ACHN (cell line): ENCODE measurements at regions not wholly inside any gene's neighbourhood (a gene's known extent, or its start where the extent isn't known, plus 50 kb on each side); places are given as distances from the start of the nearest gene placed in this dataset.

ENCODE experiments used
- DNase-seq: peaks from one replicate; pipeline ENCODE4 v3.0.0-alpha.2; 2015
- in situ Hi-C: cut with HindIII; loops from 2 replicates; pipeline ENCODE4 v1.10.0; 2017; ENCODE audit warnings: low sequenced_read_pairs, low pct_ligation_motif_present, low pct_unique_long_range_greater_than_20kb

DNA sequence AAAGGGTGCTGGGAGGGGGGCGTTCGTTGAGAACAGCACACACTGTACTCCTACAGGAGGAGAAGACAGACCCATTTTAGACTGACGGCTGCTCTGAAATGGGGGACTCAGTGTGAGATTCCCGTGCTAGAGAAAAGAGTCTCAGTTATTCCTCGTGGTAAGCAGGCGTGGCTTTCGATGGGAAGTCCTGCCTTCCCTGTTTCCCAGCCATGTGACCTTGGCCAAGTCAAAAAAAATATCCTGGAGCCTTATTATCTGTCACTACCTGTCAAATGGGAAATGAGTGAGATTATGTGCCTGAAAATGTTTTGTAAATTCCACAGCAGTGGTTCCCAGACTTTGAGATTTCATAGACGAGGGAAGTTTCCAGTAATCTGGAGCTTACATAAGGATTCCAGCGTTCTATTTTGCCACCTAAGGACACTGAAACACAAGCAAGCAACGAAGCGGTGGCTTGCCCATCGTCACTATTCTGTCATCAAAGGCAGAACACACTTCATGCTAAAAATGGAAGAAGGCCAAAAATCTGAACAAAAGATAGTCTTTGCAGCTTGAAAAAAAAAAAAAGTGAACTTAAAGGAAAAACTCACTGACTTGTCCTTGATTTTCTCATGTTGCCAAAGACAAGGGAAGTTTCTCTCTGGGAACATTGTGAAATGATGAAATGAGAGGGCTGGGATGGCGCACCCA, 253.4 kb upstream of the RPL38 start:
- no peak for DNase-seq
- in situ Hi-C loops: no loop called here

DNA sequence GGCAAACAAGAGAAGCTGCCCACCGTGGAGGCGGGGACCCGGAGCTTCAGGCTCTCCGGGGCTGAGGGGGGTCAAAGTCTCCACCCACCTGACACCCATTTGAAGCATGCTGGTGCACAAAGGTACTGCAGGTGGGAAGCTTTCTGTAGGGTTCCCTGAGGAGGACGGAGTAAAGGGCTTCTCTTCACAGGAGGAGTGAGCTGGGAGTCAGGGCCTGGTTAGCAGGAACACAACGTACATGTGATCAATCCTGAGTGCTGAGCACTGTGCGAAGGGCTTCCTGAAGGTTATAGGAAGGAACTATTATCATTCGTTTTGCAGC, 252.9 kb upstream of the RPL38 start:
- no peak for DNase-seq

DNA sequence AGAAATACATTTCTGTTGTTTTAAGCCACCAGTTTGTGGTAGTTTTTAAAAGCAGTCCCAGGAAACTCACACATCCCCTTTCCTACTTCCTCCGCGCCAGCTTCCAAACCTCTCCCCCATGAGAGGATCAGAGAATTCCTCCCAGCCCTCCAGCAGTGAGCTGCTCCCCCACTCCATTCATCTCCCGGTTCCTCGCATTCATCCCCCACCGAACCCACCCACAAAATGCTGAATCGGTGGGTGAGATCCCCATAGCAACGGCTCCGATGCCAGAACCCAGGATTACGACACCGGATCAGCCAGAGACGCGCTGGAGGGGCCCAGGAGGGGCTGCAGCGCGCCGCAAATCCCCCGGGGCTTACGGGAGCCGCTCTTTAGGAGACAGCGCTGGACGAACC, 251.4 kb upstream of the RPL38 start:
- in situ Hi-C loops: no loop called here
- no peak for DNase-seq

More for the DNA sequence above, 252.9 kb upstream of the RPL38 start:
- in situ Hi-C loops: no loop called here

DNA sequence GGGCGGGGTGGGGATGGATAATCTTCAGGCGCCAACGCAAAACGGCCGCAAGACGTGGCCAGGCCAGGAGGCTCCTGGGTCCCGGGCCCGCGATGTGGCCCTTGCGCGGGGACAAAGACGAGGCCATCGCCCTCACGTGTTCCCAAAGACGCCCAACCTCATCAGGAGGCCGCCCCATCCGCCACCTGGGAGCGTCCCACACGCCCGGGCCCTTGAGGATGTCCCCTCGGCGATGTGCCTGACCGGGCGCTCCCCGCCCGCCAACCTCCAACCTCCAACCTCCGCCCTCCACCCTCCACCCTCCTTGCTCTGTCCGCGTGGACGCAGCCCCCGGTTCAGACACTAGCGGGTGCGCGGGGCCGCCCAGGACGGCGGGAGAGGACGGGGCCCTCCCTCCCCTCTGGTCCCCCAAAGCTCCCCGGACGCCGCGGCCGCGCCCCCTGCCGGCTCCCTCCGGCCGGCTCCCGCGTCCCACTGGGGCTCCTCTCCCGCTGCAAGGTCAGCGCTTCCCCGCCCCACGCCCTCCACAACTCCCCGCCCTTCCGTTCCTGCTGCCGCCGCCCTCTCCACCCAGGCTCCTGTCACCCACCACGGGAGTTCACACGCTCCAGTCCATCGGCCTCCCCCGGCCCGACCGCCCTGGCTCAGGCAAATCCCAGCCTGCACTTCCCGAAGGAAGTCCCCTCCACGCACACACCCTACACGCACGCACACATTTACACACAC, 250.8 kb upstream of the RPL38 start:
- no peak for DNase-seq
- in situ Hi-C loops: no loop called here

DNA sequence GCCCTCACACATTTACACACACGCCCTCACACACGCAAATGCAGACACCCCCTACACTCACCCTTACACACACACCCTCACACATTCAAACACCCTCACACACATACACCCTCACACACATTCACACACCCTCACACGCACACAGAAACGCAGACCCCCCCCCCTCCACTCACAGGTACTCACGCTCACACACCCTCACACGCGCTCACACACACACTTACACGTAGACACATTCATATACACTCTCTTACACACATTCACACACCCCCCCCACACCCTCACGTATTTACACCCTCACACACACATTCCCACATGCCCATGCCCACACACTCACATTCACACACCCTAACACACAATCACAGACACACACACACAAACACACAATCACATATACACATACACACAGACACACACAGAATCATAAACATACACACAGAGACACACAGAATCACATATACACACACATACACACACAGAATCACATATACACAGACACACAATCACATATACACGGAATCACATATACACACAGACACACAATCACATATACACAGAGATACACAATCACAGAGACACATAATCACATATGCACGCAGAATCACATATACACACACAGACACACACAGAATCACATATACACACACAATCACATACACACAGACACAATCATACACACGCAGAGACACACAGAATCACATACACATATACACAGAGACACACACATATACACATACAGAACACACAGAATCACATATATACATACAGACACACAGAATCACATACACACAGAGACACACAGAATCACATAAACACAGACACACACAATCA, 250.1 kb upstream of the RPL38 start:
- in situ Hi-C loops: no loop called here
- no peak for DNase-seq

DNA sequence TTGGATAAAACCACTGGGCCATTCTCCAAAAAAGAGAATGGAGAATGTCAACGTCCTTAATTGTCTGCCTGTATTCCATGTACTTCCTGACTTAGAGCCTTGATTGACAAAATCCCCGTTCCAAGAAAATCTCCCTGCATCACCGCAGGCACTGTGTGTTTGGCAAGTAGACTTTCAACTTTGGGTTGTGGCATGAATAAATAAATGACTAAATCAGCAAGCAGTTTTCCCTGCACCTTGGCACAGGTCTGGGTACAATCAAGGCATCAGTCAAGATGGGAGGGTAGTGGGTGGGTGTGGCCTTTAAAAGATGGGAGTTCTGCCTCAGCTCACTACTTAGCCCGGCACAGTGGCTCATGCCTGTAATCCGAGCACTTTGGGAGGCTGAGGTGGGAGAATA, 248.5 kb upstream of the RPL38 start:
- in situ Hi-C loops: no loop called here
- DNase-seq: no peak

DNA sequence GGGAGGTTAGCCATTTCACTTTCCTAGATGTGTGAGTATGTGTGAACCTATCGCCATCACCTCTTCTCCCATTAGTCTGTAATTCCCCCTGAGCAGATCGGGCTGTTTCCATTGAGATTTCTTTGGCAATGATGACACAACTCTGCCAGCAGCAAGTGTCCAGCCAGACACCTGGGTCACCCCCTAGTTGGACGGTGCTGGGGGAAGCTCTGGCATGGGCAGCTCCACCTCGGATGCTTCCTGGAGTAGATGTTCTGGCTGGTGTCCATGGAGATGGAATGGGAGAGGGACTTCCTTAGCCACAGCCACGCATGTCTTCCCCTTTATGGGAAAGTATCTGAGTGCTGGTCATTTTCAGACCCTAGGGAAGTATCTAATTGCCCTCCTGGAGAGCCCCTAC, 247.9 kb upstream of the RPL38 start:
- DNase-seq: no peak
- in situ Hi-C loops: no loop called here

DNA sequence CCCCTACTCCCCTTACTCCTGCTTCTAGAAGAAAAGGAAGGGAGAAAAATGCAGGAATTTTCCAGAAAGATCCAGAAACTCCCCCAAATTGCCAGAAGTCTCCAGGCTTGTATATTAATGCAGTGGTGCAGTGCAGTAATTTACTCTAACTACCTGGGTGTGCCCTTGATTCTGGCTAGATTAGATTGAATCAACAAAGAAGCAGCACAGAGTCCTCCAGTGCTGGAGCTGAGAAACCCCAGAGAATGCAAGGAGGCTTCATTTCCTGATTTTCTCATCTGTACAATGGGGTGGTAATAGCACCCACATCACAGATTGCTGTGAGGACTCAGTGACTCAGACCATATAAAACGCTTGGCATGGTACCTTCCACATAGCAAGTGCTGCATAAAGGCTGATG, 247.3 kb upstream of the RPL38 start:
- in situ Hi-C loops: no loop called here
- no peak for DNase-seq

DNA sequence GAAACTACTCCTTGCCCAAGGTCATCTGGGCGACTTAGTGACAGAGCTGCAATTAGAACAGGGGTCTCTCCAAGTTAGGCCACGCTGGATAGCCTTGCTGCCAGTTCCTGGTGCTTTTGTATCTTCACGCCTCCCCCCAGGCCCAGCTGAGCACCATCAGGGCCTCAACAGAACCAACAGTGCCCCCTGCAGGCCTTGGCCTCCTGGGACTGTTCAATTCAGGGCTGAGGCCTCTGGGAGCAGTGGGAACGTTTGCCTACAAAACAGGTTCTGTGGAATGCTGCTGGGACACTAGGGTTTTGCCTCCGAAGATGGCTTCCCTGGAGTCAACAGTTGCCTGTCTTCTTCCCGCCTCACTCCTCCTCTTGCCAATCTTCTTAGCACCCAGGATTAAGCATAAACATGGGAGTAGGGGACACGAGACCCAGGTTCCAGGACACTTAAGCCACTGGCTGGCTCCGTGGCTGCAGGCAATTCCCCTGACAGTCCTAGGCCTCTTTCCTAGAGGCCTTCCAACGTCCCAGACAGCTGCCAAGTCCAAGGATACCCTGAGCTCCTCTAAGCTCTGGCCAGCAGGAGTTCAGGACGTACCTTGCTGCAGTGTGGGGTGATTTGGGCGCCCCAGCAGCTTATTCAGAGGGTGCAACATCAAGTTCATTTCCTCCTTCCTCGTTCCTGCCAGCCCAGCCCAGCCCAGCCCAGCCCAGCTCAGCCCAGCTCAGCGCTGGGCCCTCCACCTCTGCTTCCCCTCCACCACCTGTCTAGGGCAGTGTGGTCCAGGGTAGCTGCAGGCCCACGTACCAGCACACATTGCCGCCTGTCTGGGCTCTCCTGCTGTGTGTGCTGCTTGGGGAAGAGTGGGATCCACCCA, 246.6 kb upstream of the RPL38 start:
- peak; percentile 51 for DNase-seq
- in situ Hi-C loops: no loop called here

DNA sequence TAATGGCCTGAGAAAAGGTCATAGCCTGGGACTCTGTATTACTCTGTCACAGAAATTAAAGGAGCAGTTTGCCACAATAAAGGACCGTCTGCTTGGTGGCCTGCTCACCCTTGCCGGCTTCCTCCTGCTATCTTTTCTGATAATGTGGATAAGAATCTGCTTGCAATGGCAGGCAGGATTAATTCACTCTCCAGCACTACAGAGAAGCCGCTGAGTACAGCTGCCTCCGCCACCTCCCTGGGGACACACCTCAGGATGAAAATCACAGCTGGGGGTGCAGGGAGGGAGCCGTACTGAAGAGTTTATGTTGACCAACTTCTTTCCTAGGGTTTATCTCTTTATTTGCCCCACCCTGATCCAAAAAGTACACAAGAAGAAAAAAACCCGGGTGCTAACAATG, 245.9 kb upstream of the RPL38 start:
- DNase-seq: no peak
- in situ Hi-C loops: no loop called here

DNA sequence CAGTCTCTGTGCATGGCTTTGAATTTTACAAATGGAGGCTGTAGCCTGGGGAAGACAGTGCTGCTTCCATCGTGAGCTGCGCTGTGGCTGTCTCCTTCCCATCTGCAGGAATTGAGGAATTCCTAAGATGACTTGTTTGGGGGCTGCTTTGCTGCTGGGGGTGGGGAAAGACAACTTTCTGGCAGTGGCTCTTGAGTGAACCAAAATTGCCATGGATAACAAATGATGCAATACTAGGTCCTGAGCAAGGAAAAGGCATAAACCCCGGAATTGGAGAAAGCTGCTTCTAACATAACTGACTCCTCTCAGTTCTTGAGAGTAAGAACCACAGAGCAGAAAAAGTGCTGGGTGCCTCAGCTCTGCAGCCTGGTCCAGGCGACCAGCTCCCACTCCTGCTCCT, 245.0 kb upstream of the RPL38 start:
- DNase-seq: no peak
- in situ Hi-C loops: no loop called here

DNA sequence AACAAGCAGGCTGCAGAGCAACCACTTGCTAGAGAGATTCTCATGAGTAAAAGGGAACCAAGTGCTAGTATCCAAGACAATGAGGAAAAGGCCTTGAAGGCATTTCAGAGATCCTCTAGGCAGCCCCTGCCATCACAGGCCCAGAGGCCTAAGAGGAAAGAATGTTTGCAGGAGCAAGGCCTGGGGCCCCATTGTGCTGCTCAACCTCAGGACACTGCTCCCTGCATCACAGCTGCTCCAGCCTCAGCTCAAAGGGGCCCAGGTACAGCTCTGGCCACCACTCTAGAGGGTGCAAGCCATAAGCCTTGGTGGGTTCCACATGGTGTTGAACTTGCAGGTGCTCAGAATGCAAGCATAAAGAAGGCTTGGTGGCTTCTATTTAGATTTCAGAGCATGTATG, 243.0 kb upstream of the RPL38 start:
- in situ Hi-C loops: no loop called here
- DNase-seq: no peak

DNA sequence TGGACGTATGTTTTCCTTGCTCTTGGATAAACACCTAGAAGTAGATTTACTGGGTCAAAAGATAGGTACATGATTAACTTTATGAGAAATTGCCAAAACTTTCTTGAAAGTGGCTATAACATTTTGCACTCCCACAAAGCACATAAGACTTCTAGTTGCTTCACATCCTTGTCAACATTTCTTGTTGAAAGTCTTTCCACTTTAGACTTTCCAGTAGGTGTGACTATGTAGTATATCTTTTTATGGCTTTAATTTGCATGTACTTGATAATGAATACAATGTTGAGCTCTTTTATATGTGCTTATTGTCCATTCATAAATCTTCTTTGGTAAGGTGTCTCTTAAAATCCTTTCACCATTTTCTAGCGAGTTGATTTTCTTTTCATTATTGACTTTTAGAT, 241.2 kb upstream of the RPL38 start:
- DNase-seq: no peak
- in situ Hi-C loops: no loop called here

DNA sequence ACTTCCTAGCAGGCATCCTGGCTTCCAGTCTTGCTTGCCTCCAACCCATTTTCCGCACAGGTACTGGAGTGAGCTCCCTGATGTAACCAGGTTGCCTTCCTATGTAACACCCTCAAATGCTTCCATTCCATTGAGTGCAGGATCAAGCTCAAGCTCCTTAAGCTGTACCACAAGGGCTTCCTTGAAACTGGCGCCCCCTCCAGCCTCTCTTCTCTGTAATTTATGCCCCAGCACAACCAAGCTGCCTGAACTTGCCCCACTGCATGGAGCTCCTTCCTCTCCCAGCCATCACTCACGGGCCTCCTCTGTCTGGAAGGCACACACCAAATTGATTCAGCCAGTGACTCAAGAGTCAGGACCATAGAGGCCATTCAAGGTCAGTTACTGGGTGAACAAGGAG, 234.8 kb upstream of the RPL38 start:
- in situ Hi-C loops: no loop called here

DNA sequence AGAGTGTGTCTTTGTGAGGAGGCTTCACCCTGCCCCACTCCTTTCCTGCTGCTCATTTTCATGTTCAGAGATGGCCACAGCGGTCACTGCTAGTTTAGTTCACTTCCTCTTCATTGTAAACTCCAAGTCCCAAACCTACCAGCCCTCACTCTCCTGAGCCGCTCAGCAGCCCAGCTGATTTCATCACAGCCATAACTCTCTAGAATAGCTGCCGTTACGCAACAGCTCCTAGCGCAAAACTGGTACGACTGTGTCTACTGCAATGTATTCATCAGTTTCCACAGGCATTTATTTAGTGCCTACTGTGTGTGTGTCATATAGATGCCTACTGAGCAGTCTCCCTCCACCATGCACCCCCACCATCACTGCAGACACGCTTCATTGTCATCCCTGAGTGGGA, 233.5 kb upstream of the RPL38 start:
- DNase-seq: no peak
- in situ Hi-C loops: no loop called here

More for the DNA sequence above, 234.8 kb upstream of the RPL38 start:
- no peak for DNase-seq

DNA sequence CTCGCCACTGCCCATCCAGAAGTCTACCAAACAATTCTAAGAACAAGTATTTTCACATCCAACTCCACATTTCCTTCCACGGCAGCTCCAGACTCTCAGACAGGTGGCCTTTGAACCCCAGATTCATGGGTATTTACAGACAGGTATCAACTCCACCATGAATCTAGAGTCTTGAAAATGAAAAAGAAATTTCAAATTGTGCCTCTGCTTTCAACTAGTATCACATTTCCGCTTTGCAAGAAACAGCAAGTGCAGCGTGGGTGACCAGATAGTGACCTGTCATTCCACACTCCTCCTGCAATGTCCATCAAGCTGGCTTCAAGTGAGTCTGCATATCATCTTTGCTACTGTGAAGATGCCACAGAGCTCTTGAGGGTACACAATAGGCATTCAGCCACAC, 232.4 kb upstream of the RPL38 start:
- no peak for DNase-seq
- in situ Hi-C loops: no loop called here

DNA sequence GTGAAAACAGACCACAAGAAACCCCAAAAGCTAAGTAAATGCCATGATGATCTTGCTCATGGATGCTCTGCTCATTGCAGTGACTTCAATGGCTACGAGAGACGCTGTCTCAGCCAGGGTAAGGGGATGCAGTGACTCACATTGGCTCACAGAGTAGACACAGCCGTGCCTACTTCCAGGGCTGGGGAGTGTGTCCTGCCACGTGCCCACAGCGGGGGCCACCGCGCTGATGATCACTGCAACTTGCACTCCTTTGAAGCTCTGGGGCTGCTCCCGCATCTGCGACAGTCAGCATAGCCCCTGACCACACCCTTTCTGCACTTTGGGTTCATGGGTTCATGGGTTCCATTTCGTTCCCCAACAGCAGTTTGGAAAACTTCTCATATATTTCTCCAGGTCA, 231.4 kb upstream of the RPL38 start:
- in situ Hi-C loops: no loop called here
- DNase-seq: no peak

DNA sequence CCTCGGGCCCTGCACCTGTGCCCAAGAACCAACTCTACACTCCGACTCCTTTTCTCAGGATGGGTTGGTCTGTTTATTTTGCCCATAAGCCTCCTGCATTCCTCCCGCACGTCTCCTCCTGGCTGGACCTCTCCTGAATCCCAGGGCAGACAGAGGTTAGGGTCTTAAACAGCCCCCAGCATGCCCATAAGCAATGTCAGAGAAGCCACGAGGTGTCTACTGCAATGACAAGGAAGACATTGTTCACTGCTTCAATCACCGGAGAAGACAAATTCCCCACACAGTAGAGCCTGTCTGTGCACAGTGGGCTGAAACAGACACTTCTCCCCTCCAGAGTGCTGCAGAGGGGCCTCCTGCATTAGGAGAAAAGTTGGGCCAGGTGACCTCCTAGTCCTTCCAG, 230.6 kb upstream of the RPL38 start:
- DNase-seq: no peak
- in situ Hi-C loops: no loop called here
